Kasumi-1 (cell line): ENCODE measurements at regions not wholly inside any gene's neighbourhood (a gene's known extent, or its start where the extent isn't known, plus 50 kb on each side); places are given as distances from the start of the nearest gene placed in this dataset.

ENCODE experiments used
- DNase-seq, 2 experiments: peaks; one replicate each; lab custom pipeline; 2025; lab: John Stamatoyannopoulos, UW

DNA sequence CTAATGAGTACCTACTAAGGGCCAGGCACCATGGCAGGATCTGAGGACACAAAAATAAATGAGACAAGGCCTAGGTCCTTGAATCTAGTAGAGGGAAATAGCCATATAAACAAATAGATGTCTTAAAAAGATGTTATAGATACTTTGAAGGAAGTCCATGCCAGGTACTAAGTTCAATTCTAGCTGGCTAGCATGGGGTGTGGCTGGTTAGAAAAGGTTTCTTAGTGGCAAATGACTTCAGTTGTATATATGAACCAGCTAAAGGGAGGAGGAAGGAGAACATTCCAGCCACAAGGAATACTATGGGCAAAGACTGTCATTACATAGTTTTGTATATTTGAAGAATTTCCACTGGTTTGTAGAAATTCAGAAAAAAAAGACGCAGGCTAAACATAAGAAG lies 133.6 kb upstream of the BMP4 start:
- DNase-seq: no peak

DNA sequence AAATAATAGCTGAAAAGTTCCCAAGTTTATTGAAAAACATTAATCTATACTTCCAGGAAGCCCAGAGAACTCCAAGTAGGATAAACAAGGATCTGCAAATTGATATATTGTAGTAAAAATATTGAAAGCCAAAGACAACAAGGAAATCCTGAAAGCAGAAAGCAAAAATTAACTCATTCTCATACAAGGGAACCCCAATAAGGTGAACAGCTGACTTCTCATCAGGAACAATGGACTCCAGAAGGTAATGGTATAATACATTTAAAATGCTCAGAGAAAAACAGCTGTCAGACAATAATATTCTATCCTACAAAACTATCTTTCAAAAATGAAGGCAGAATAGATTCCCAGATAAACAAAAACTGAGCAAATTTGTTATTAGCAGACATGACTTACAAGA lies 138.1 kb upstream of the BMP4 start:
- peak; percentile 28 to 41 for DNase-seq

DNA sequence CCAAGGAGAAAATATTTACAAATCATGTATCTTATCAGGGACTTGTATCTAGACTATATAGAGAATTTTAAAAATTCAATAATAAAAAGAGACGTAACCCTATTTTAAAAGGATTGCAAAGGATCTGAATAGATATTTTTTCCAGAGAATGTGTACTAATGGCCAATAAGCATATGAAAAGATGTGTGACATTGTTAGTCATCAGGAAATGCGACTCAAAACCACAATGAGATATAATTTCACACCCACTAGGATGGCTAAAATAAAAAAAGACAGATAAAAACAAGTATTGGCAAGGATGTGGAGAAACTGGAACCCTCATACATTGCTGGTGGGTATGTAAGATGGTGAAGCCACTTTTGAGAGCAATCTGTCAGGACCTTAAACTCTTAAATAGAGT lies 141.9 kb upstream of the BMP4 start:
- DNase-seq: no peak

DNA sequence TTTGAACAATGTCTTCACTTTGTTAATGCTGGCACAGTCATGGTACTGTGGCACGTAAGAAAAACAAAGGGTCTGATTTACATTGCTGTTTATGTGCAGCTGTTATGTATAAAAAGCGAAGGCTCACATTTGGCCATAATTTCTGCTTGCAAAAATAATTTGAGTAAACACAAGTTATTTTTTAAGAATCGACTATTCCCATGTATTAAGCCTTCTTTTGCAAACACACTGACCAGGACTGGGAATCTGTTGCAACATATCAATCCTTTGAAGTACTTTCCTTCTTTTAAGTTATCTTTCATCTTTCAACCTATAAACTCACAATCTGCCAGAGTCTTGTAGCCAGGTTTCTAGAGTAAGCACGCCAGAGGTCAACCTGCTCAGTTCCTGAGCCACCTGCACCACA lies 145.4 kb upstream of the BMP4 start:
- no peak for DNase-seq

DNA sequence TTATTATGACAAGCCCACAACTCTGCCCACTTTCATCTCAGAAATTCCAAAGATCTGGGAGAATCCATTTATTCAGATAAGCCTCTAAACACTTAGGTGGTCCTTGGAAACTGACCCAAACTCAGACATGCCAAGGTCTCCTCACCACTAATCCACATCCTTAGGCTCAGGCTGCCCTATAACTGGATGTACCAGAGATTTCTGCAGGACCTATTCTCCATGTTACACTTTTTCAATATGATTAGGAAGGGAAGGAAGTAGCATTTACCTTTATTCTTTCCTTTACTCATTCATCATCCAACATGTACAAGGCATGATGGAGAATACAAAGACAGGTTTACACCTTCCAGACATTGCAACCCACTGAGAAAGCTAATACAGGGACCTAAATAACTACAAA lies 145.9 kb upstream of the BMP4 start:
- no peak for DNase-seq

DNA sequence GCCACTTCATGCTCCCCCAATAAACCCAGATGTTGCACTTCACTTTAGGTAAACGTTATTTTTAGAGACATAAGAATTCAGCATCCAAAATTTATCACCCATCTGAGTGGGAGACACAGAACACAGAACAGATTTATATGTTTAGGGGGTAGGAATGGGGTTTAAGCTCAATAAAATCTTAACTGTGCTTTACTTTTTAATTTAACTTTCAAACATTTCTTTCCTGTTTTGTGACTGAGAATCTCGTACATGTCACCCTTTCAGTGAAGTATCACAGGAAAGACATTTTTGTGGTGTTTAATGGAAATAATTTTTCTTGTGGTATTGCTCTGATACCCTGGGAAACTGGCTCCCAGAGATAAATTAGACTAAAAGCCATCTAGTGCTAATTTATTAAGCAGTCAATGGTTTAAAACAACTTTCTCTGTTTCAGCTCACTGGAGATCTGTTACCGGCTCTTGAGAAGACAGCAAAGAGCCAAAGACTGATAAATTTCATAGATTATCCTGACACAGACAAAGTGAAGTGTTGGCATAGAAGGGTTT lies 148.0 kb upstream of the BMP4 start:
- DNase-seq: no peak

DNA sequence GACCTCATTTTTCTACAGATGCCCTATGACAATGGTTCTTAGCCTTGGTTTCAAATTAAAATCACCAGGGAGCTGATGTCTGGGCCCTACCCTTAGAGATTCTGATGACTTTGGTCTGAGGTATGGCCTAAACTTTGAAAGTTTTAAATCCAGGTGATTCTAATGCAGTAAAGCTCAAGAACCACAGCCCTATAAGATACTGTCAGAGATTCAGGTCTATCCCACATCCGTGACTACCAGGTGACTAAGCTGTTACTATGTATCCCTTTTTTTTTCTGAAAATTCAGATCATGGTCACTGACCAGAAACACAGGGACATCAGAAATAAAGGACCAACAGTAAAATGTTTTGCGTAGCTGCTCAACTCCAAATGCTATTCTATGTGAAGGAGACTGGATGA lies 148.8 kb upstream of the BMP4 start:
- no peak for DNase-seq

DNA sequence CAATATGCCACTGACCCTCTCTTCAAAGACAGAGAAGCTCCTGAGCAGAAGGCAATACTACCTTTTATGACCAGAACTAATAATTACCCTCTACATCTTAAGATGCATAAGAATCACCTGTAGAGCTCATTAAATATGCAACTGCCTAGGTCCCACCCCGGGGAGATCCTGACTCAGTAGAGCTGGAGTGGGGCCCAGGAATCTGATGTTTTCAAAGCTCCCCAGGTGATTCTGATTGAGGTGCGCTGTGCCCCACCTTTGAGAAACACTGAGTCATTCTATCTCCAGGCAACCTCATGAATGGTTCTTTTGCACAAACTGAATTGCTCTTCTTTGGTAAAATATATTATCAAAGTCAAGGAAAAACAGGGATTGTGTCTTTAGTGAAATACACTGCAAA lies 149.3 kb upstream of the BMP4 start:
- DNase-seq: no peak

DNA sequence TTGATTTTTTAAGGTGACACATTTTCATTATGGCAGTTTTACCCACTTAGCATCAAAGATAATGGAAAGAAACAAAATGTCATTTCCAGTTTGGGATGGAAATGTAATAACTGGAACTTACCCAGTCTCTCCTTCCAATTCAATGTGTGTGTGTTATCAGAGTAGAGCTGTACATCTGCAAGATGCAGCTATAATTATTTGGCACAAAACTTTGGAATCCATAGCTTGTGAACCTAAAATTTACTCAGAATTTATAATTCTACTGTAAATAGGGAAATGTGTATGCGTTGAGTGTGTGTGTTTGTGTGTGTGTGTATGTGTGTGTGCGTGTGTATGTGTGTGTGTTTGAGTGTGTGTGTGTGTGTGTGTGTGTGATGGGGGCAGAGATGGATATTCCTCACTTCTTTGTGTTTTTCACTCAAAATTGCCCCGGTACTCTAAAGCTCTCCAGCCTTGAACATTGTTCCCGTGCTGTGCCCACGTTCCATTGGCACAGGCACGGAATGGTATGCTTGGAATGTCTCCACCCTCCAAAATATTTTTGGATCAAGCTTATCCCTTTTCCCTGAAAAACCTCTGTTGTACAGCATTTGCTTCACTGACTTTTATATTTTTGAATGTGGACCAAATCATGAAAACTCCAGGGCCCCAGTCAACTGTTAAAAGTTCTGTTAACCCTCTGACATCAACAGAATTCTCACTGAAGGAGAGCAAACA lies 150.2 kb upstream of the BMP4 start:
- no peak for DNase-seq

DNA sequence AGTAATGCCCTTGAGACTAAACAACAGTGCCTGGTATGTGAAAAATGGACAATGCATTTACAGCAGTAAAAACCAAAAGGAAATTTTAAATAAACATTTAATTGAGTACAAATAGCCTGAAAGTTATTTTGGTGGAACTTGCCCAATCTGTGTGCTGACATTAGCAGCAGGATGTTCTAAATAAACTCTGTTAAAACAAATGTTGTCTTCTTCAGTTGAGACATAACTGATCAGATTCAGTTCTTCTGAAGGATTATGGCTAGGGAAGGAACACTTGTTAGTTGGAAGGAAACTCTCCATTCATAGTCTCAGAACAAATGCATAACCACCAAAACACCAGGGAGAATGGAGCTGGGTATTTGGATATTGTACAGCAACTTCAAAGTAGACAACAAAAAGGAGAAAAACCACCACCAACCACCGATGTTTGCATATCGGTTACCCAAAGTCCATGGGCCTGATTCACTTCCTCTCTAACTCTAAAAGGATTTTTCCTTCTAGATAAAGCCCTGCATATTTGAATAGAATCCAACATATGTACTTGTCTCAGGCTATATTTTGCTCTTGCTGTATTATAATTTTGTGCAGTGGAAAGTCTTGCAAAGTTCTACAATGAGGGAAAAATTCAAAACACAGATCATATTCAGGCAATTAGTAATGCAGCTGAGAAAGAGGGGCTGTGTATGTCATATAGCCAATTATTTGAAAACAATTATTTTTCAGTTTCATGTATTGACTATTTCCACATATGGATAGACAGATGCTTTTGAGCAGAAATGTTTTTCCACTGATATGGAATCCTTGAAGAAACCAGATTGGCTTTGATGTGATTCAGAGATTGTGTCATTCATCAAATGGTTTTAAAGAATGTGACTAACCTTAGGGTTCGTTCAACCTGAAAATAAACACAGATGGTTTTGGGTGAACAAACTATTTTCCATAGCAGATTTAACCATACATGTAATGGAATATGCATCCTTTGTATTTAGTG lies 152.2 kb upstream of the BMP4 start:
- DNase-seq: no peak

DNA sequence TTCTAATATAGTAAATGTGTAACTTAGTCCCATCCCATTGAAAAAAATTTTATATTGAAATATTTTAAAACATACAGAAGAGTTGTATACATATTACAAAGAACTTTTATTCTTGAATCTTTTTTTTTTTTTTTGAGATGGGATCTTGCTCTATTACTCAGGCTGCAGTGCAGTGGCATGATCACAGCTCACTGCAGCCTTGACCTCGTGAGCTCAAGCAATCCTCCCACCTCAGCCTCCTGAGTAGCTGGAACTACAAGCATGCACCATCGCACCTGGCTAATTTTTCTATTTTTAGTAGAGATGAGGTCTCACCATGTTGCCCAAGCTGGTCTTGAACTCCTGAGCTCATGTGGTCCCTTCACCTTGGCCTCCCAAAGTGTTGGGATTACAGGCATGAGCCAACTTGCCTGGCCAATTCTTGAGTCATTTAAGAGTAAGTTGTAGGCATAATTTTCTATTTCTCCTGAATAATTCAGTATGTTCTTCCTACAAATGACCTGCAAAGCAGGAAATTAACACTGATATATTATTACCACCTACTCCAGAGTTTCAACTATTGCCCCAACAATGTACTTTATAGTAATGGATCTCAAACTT lies 153.0 kb upstream of the BMP4 start:
- no peak for DNase-seq

DNA sequence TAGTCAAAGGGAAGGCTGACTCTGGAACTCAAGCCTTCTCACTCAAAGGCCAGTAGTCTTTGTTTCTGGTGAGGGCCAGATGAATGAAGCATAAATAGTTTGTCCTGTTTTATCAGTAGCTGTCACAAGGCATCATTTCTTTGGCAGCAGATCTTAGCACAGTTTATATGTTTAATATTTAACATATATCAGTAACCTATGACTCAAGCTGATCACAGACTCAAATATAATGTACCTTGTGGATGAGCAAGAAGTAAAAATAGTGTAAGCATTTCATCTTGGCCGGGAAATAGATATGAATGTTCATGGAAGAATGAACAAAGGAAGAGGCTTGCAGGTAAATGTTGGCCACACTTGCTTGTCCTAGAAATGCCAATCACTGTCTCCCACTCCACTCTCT lies 158.3 kb upstream of the BMP4 start:
- no peak for DNase-seq

DNA sequence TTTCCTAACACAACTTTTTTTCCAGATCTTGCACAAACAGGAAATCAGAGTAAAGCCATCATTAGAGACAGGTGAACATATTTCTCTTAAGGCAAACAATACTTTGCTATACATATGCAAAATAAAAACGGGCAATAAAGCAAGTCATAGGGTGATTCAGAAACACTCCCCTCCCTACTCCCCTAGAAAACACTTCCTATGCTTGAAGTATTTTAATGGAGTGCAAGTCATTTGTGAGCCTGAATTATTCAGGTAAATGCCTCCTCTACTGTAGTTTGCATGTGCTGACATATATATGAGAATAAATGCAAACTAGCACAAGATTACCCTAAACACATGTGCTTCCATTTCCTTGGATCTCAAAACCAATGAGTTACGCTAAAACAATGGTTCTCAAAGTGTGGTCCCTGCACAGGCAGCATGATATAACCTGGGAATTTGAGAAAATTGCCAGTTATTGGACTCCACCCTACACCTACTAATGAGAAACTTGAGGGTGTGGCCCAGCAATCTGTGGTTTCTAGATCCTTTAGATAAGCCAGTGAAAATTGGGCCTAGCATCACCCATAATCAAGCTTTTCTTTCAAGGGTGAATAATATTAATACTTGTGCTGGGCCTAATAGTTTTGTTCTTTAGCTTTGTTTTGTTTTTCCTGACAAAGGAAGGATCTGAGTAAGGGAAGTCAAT lies 159.7 kb upstream of the BMP4 start:
- no peak for DNase-seq

DNA sequence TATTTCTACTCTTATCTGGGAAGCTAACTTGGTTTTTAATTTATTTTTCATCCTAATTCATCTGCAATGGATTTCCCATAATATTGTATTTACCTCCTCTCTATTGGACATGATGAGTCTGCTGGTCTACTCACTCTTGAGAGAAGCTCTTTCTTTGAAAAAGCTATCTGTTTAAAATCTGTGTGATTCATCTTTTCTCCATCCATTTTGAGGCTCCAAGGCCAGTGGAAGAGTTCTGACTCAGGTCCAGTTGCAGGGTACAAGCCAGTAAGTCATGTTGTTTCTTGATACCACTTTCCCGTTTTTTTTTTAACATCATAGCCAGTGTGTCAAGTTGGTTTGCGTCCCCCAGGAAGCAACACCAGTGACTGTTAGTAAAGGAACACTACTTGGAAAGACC lies 160.3 kb upstream of the BMP4 start:
- no peak for DNase-seq

DNA sequence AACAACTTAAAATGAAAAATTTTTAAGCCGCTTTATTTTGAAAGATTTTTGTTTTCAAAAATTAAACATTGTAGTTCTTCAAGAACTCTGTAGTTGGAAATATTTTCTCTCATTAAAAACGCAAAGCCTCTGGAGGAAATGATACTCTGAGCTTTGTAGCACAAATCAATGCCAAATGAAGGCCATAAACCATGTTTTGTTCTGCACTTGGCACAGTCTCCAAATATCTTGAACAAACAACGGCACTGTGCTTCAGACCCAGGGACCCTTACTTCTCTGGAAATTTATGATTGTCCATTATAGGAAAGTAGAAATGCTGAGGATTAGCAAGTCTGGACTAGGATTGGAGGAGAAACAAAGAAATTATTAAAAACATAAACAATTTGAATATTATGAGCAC lies 160.8 kb upstream of the BMP4 start:
- DNase-seq: no peak

DNA sequence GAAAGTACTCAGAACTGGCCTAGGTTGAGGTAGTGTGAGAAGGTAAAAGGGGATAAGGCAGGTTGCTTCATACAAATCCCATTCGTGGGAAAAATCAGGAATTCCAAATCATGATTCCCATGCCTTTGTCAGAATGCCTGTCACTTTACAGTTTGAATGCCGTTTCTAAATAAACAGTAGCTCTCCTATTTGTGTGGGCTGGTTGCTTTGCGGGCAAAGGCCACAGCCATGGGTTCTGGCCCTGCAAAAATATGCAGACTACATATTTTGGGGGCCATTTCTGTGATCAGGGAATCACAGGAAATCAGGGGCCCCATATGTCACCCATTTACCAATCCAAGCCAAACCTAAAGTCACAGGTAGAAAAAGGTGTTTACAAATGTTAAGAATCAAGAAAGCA lies 161.3 kb upstream of the BMP4 start:
- no peak for DNase-seq

DNA sequence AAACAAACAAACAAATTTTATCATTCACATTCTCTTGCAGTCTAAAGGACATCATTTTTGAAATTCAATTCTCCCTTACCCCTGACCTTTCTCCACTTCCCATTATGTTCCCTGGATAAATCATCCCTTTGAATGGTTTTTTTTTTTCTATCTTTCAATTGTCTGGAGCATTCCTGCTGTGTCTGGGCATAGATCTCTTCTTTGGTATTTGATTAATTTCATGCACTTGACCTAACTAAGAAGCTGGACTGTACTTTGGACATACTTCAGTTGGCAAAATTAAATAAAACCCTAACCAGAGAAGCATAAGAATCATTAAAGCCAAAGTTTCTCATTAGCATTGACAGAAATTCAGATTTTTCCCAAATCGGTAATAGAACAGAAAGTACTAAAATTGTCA lies 163.6 kb upstream of the BMP4 start:
- no peak for DNase-seq

DNA sequence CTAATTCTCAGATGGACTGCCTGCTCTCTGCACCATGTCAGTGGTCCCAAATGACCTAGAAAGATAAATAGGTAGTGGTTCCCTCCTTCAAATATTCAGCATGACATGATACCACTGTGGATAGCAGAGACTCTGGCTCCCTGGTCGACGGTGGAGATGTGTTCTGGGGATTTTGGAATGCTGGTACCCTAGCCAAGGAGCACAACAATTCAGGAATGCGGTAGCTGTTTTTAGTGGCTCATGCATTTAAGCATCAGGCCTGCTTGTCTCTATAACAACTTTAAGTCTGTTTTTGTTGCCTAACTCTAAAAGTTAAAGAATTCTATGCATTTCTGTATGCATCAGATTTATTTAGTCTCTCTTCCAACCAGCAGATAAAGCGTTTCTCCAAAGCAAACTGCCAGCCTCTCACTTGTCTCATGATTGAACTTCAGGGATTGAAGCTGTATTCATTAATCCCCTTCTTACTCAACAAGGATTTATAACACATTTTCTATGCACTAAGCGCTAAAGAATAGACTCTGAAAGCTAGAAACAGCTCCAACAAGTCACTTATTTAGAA lies 164.9 kb upstream of the BMP4 start:
- DNase-seq: no peak

DNA sequence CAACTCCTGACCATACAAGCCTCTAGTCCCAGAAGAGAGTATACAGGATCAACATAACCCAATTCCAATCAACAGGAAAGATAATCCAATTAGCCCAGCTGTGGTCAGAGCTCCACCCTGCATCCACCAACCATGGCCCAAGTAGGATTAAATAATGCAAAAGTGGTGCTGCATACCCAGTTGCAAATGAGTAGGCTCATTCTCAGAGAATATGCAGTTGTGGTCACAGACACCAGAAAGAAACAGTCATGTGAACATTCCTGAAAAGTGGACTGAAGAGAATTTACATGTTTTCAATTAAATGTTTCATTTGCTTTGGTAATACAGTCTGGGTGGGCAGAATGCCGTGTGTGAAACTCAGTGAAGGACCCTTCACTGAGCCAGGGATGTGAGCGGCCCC lies 167.2 kb upstream of the BMP4 start:
- DNase-seq: no peak

DNA sequence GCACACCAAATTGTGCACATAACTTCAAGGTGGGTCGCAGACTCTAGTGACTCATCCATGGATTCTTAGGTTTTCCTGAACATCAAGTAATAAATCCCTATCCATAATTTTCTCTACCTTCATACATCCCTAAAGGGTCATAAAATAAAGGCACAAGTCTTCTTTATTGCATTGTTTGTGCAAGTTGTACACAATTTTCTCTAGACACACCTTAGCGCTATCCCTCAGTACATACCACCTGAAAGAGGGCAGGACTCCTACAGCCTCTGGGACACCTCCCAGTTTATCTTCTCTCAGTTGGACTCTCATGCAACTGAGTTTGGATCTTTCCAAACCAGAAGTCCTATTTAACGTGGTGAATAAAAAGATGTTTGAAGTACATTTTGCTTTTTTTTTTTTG lies 168.5 kb upstream of the BMP4 start:
- no peak for DNase-seq

DNA sequence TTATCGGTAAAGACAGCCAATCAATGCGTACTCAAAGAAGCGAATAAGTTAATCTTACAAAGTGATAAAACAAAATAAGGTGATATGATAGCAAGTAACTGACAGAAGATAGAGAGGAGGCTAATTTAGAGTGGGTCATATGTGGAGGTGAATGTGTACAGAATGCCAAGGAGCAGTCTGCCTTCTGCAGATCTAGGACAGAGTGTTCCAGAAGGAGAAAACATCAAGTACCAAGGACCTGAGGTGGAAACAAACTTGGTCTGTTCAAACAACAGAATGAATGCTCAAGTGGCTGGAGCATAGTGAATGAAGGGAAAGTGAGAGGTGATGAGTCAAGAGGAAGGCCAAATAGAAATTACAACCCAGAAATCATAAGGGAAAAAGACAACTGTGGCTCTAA lies 170.3 kb upstream of the BMP4 start:
- DNase-seq: no peak

DNA sequence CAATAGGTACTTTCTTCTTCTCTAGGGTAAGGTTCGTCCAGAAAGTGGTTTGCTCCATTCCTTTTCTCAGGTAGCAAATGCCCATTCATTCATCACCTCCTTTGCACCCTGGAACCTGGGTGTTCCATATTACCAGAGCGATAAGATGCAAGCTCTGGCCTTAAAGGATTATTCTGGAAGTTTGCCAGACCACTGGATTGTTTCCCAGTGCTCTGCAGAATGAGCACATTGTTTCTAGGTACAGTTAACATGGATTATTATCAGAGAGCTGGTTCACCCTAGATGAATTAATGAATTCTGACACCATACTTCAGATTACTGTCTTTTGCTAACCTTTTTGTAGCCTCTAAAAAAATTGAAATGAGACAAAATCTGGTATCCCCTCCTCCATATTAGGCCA lies 170.9 kb upstream of the BMP4 start:
- no peak for DNase-seq
